ENCODE measurements at regions not wholly inside any gene's neighbourhood (a gene's known extent, or its start where the extent isn't known, plus 50 kb on each side); places are given as distances from the start of the nearest gene placed in this dataset.

- TF ChIP-seq GTF3A (CRISPR knock-in tag; conservative IDR thresholded peaks at IDR 0.05): no peak
- TF ChIP-seq ZNF468 (CRISPR knock-in tag; IDR thresholded peaks at IDR 0.05): no peak
- TF ChIP-seq THAP9 (CRISPR knock-in tag; IDR thresholded peaks at IDR 0.05; ENCODE audit: borderline replicate concordance): no peak
Measured at GRCh38 chr15:95664450-95664849, 666.0 kb upstream of the NR2F2 start (continued).

GRCh38 chr15:95669146-95669922 is 661.2 kb upstream of the NR2F2 start:
- FAIRE-seq (no peak), ATAC-seq (no peak), DNase-seq (ENCODE audit: low spot score) (no peak)
- in situ Hi-C loops (cut with HindIII; ENCODE audit: extremely low pct_ligation_motif_present, low pct_unique_long_range_greater_than_20kb) (no loop called here), intact Hi-C loops (cut with micrococcal nuclease; ENCODE audit: unreplicated experiment) (no loop called here)
- Histone ChIP-seq H3K4me1 (ENCODE audit: insufficient read depth, low read length) (no peaks in the 10 kb centered on the region), H3K4me2 (ENCODE audit: low read depth, low read length) (no peak overlapping the region), H4K20me1 (ENCODE audit: insufficient read depth, low read length) (no peaks in the 10 kb centered on the region), H3K9ac (ENCODE audit: insufficient read depth, low read depth, low read length) (no peak overlapping the region), H3K27me3 (ENCODE audit: control insufficient read depth in 1 of 2, insufficient read depth in 2 of 2, low read length in 2 of 2) (no peaks in the 10 kb centered on the region; a peak in 1 of 5 replicates), H3K9me3 (ENCODE audit: low read length) (peaks cover 36% of the 10 kb centered on the region), H3K36me3 (replicated peaks in 1 of 2; ENCODE audit: control insufficient read depth in 1 of 2, insufficient read depth in 2 of 2, low read length in 2 of 2) (no peaks in the 10 kb centered on the region), H3K4me3 (replicated peaks in 1 of 3; ENCODE audit: insufficient read depth in 1 of 3, low read depth in 2 of 3, low read length in 3 of 3) (no peak overlapping the region), H3K79me2 (ENCODE audit: insufficient read depth, low read length) (no peaks in the 10 kb centered on the region), H2AFZ (ENCODE audit: low read length) (no peak overlapping the region), H3K27ac (ENCODE audit: extremely low read length, insufficient read depth, low read length) (no peak overlapping the region)
- 2% methylated on average over 10 of the region's 10 CpGs for WGBS (ENCODE audit: low lambda C conversion rate)
- BruUV-seq (replicated peaks): no TSS peak
- POLR2A ChIA-PET: no interaction called here
- CTCF ChIA-PET (ENCODE audit: low intra/inter-chr PET ratio, low total read pairs): no interaction called here
- no peak for TF ChIP-seq KAT7 (CRISPR knock-in tag; IDR thresholded peaks at IDR 0.05; ENCODE audit: borderline replicate concordance)
- no peak for TF ChIP-seq DRAP1 (CRISPR knock-in tag; IDR thresholded peaks at IDR 0.05)
- no peak for TF ChIP-seq SNAPC2 (CRISPR knock-in tag; IDR thresholded peaks at IDR 0.05)
- TF ChIP-seq ZNF138 (CRISPR knock-in tag; IDR thresholded peaks at IDR 0.05; ENCODE audit: low read depth): no peak
- 0 out of 2 replicates have a peak, but pooled peaks have one; percentile 62 for TF ChIP-seq ZNF549 (CRISPR knock-in tag; IDR thresholded peaks at IDR 0.05)
